ENCODE measurements at regions not wholly inside any gene's neighbourhood (a gene's known extent, or its start where the extent isn't known, plus 50 kb on each side); places are given as distances from the start of the nearest gene placed in this dataset.
"Not testable (repeated sequence)": the region's sequence is repeated elsewhere in the genome, so short reads cannot be mapped to it uniquely, and the experiment has no call there.

- no CpG with 5 or more reads among the region's 4 CpGs for WGBS, 2 experiments (ENCODE audit: extremely low coverage in 2 of 2, insufficient read length in 1 of 2)
- H3K4me3 ChIP-seq (ENCODE audit: insufficient read depth, low read depth, low read length); H2BK15ac ChIP-seq (ENCODE audit: low read depth, low read length); BruUV-seq (replicated peaks); in situ Hi-C loops (cut with MboI; ENCODE audit: low sequenced_read_pairs); H2BK5ac ChIP-seq (ENCODE audit: low read depth, low read length, poor library complexity, severe bottlenecking); H2BK20ac ChIP-seq (ENCODE audit: low read depth, low read length); H3K56ac ChIP-seq (ENCODE audit: extremely low read depth, insufficient read depth, low read length); H2AFZ ChIP-seq (replicated peaks; ENCODE audit: low read length, poor library complexity); H3K18ac ChIP-seq (ENCODE audit: low read depth, low read length); H2BK120ac ChIP-seq (ENCODE audit: low read depth, low read length); H3K14ac ChIP-seq (replicated peaks; ENCODE audit: low read depth, low read length); intact Hi-C loops (cut with micrococcal nuclease); H3K9me1 ChIP-seq (ENCODE audit: insufficient read depth, low read length); H3K27ac ChIP-seq (ENCODE audit: insufficient read depth, low read length); H3K9ac ChIP-seq (ENCODE audit: low read depth, low read length); H3K23ac ChIP-seq (ENCODE audit: low read depth, low read length); H2AK5ac ChIP-seq (ENCODE audit: low read depth, low read length); POLR2A ChIA-PET (ENCODE audit: unreplicated experiment); H3K4me1 ChIP-seq (ENCODE audit: control insufficient read depth, insufficient read depth, low read length); H4K91ac ChIP-seq (ENCODE audit: insufficient read depth, low read depth, low read length); H3K9me3 ChIP-seq (ENCODE audit: control insufficient read depth, insufficient read depth, low read length); H4K5ac ChIP-seq (ENCODE audit: low read depth, low read length); H3K79me1 ChIP-seq (ENCODE audit: low read depth in 1 of 2, low read length in 2 of 2); H3K4ac ChIP-seq (ENCODE audit: low read depth, low read length); H4K8ac ChIP-seq (ENCODE audit: low read depth in 2 of 2, low read length in 2 of 2); DNase-seq; H2AK9ac ChIP-seq (replicated peaks; ENCODE audit: low read depth, low read length, poor library complexity); H4K20me1 ChIP-seq (ENCODE audit: insufficient read depth, low read length); H3K4me2 ChIP-seq (ENCODE audit: low read depth, low read length); dilution Hi-C loops (cut with HindIII; ENCODE audit: low sequenced_read_pairs, unreplicated experiment); H3K36me3 ChIP-seq (ENCODE audit: control insufficient read depth, insufficient read depth, low read length); ATAC-seq (ENCODE audit: low read depth): not testable (repeated sequence)
- CTCF ChIA-PET: interaction anchor here (0.6 kb wide), 1 partner anchor 955 kb away, joined by 4 read pairs; no protein-coding TSS in a partner anchor
- peaks cover 39% of the 10 kb centered on the region for H3K27me3 ChIP-seq (ENCODE audit: control insufficient read depth, insufficient read depth, low read length)
Measured at GRCh38 chr6:37562926-37563288, 63.2 kb upstream of the CCDC167 start.
